ENCODE measurements at regions not wholly inside any gene's neighbourhood (a gene's known extent, or its start where the extent isn't known, plus 50 kb on each side); places are given as distances from the start of the nearest gene placed in this dataset.

DNA sequence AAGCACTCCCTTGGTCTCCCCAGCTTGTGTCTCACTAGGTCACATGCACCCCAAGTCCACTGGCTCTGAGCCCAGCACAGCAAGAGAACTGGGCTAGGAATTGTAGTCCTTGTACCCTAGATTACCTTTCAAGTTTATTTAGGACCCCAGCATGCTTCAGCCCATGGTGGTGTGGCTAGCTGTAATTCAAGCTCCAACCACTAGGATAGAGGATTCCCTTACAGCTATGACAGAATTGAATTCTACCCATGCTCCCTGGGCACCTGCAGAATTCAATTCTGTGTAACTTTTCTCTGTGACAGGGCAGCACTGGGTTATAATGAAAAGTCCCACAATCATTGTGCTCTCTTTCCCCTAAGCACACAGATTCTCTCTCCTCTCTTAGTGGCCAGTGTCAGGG, 253.8 kb upstream of the DMD start:
- H3K27ac ChIP-seq (ENCODE audit: low read depth, low read length) = no peak overlapping the region
- H3K36me3 ChIP-seq (ENCODE audit: insufficient read depth, low read length) = no peaks in the 10 kb centered on the region
- no peaks in the 10 kb centered on the region for H3K4me1 ChIP-seq (ENCODE audit: control insufficient read depth, insufficient read depth, low read length, unreplicated experiment)
- no peaks in the 10 kb centered on the region for H3K27me3 ChIP-seq (ENCODE audit: insufficient read depth, low read length)
- no peaks in the 10 kb centered on the region for H3K79me2 ChIP-seq (ENCODE audit: control insufficient read depth, insufficient read depth, low read length, unreplicated experiment)
- H2AFZ ChIP-seq (ENCODE audit: low read length, unreplicated experiment) = no peak overlapping the region
- no peak overlapping the region for H3K4me3 ChIP-seq (ENCODE audit: low read depth, low read length)

DNA sequence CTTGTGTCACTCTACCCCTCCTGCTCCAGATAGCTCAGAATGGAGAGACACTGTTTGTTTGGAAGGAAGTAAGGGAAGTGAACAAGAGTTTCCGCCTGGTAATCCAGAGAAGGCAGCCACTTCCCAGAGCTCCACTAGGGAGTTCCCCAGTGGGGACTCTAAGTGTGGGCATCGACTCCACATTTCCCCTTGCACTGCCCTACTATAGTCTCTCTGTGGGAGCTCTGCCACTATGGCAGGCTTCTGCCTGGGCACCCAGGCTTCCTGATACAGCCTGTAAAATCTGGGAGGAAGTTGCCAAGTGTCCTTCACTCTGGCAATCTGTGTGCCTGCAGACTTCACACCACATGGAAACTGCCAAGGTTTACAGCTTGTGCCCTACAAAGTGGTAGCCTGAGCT, 245.8 kb upstream of the DMD start:
- Histone ChIP-seq H2AFZ (ENCODE audit: low read length, unreplicated experiment) (no peak overlapping the region), H3K27ac (ENCODE audit: low read depth, low read length) (no peak overlapping the region), H3K36me3 (ENCODE audit: insufficient read depth, low read length) (no peaks in the 10 kb centered on the region), H3K27me3 (ENCODE audit: insufficient read depth, low read length) (no peaks in the 10 kb centered on the region), H3K4me3 (ENCODE audit: low read depth, low read length) (no peak overlapping the region), H3K4me1 (ENCODE audit: control insufficient read depth, insufficient read depth, low read length, unreplicated experiment) (no peaks in the 10 kb centered on the region), H3K79me2 (ENCODE audit: control insufficient read depth, insufficient read depth, low read length, unreplicated experiment) (no peaks in the 10 kb centered on the region)

DNA sequence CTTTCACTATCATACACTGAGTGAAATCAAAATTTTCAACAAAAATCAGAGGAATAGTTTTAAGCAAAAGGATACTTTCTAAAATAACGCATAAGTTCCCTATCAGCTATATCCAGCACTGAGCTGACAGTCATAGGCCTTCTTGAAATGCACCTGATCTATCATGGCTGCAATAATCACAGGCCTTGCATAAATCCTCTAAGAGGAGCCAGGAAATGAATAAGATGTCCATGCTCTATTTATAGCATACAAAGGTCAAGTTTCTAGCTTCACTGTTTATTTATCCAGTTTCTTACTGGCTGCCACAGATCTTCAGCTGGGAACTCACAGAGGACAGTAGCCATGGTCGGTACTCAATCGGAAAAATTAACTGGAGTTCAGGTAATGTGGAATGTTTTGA, 235.9 kb upstream of the DMD start:
- H3K4me3 ChIP-seq (ENCODE audit: low read depth, low read length) = no peak overlapping the region
- no peaks in the 10 kb centered on the region for H3K27me3 ChIP-seq (ENCODE audit: insufficient read depth, low read length)
- H3K79me2 ChIP-seq (ENCODE audit: control insufficient read depth, insufficient read depth, low read length, unreplicated experiment) = no peaks in the 10 kb centered on the region
- no peak overlapping the region for H3K27ac ChIP-seq (ENCODE audit: low read depth, low read length)
- H3K36me3 ChIP-seq (ENCODE audit: insufficient read depth, low read length) = no peaks in the 10 kb centered on the region
- no peak overlapping the region for H2AFZ ChIP-seq (ENCODE audit: low read length, unreplicated experiment)
- no peaks in the 10 kb centered on the region for H3K4me1 ChIP-seq (ENCODE audit: control insufficient read depth, insufficient read depth, low read length, unreplicated experiment)

DNA sequence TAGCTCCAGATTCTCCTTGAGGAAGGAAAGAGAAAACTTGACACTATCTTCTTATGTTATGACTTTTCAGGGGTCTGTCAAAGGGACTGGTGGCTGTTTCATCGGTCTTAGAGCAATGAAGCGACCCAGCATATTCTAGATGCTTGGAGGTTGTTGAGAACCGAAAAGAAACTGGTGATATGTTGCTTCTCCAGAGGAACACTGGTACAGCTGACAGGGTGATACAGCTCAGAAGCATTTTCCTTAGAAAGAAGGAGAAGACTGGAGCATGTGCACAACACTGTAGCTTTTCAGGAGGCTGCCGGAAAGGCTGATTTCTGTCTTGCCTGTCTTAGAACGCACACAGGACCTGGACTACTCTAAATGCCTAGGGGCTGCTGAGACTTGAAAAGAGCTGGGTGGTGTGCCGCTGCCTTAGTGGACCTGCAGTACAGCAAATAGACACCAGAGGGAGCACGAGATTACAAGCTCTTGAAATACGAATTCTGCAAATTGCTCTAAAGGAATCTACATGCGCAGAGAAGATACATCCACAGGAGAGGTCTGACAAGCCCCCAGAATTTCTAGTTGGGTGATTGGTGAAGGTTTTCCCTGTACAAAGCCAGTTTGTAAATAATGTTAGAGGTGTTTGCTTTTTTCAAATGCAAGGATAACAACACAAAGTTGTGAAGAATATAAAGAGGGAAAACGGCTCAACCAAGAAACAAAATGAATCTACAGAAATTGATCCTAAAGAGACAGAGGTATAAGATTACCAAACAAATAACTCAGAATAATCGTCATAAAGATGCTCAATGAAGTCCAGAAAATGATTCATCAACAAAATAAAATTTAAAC, 223.1 kb upstream of the DMD start:
- Histone ChIP-seq H3K27ac (ENCODE audit: low read depth, low read length) (no peak overlapping the region), H2AFZ (ENCODE audit: low read length, unreplicated experiment) (peak overlapping the region; percentile 81), H3K4me1 (ENCODE audit: control insufficient read depth, insufficient read depth, low read length, unreplicated experiment) (no peaks in the 10 kb centered on the region), H3K27me3 (ENCODE audit: insufficient read depth, low read length) (no peaks in the 10 kb centered on the region), H3K79me2 (ENCODE audit: control insufficient read depth, insufficient read depth, low read length, unreplicated experiment) (no peaks in the 10 kb centered on the region), H3K36me3 (ENCODE audit: insufficient read depth, low read length) (no peaks in the 10 kb centered on the region), H3K4me3 (ENCODE audit: low read depth, low read length) (peak overlapping the region; percentile 73)

DNA sequence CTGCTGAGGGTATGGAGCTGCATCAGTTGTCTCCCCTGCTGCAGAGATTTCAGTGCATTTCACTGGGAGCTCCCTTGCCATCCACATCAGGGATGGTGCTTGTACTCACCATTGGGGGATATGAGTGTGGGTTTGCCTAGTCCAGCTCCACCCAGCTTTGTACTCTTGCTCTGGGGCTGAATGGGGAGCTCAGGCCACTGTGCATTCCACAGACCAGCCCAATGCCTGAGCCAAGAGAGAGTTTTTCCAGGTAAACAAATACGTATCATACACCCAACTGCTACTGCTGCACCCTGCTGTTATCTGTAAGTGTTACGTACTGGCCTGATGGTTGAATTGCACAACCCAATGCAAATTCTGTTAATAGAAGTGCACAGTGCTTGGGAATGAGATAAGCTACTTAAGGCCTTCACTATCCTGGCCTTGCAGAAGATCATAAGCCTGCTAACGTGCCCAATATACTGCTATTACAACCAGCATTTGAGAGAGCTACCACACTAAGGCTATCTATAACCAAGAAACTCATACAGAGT, 205.0 kb upstream of the DMD start:
- no peak overlapping the region for H2AFZ ChIP-seq (ENCODE audit: low read length, unreplicated experiment)
- no peaks in the 10 kb centered on the region for H3K79me2 ChIP-seq (ENCODE audit: control insufficient read depth, insufficient read depth, low read length, unreplicated experiment)
- H3K27ac ChIP-seq (ENCODE audit: low read depth, low read length) = no peak overlapping the region
- no peak overlapping the region for H3K4me3 ChIP-seq (ENCODE audit: low read depth, low read length)
- H3K27me3 ChIP-seq (ENCODE audit: insufficient read depth, low read length) = no peaks in the 10 kb centered on the region
- no peaks in the 10 kb centered on the region for H3K4me1 ChIP-seq (ENCODE audit: control insufficient read depth, insufficient read depth, low read length, unreplicated experiment)
- no peaks in the 10 kb centered on the region for H3K36me3 ChIP-seq (ENCODE audit: insufficient read depth, low read length)

DNA sequence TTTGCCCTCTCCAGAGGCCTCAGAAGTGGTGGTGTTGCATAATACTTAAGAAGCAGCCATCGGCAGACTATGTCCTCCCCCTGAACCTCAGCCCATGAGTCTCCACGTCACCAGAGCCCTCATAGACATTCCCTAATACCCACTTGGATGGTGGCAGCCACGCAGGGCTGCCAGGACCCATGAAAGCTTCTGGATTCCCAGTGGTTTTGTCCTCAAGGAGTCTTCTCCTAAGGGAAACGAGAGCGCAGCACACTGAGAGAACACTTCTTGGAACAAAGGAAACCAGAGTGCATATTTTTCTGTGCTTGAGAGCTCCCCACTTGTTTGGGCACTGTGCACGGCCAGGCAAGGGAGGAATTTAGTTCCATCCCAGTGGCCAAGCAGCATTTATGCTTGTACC, 204.1 kb upstream of the DMD start:
- Histone ChIP-seq H3K4me3 (ENCODE audit: low read depth, low read length) (no peak overlapping the region), H3K79me2 (ENCODE audit: control insufficient read depth, insufficient read depth, low read length, unreplicated experiment) (no peaks in the 10 kb centered on the region), H3K4me1 (ENCODE audit: control insufficient read depth, insufficient read depth, low read length, unreplicated experiment) (no peaks in the 10 kb centered on the region)

DNA sequence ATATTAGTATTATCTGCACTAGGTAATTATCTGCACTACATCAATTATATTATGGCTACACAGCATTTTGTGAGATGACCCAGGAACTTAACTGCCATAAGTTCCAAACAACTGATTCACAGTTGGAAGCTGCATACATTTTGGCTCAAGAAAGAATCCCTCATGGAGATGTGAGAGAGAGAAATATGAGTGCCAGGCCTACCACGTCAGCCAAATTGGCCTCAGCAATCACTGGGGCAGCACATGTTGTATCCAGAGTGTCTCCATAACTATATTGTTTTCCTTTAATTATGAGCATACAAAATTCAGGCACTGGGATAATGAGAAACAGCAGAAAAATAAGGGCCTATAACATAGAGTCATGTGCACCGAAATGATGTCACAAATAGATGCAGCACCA, 174.2 kb upstream of the DMD start:
- Histone ChIP-seq H3K79me2 (ENCODE audit: control insufficient read depth, insufficient read depth, low read length, unreplicated experiment) (no peaks in the 10 kb centered on the region), H3K36me3 (ENCODE audit: insufficient read depth, low read length) (no peaks in the 10 kb centered on the region), H3K27ac (ENCODE audit: low read depth, low read length) (no peak overlapping the region), H2AFZ (ENCODE audit: low read length, unreplicated experiment) (no peak overlapping the region), H3K4me3 (ENCODE audit: low read depth, low read length) (no peak overlapping the region), H3K4me1 (ENCODE audit: control insufficient read depth, insufficient read depth, low read length, unreplicated experiment) (no peaks in the 10 kb centered on the region), H3K27me3 (ENCODE audit: insufficient read depth, low read length) (no peaks in the 10 kb centered on the region)

More for the DNA sequence above, 204.1 kb upstream of the DMD start:
- H3K27me3 ChIP-seq (ENCODE audit: insufficient read depth, low read length) = no peaks in the 10 kb centered on the region
- no peaks in the 10 kb centered on the region for H3K36me3 ChIP-seq (ENCODE audit: insufficient read depth, low read length)
- H3K27ac ChIP-seq (ENCODE audit: low read depth, low read length) = no peak overlapping the region
- no peak overlapping the region for H2AFZ ChIP-seq (ENCODE audit: low read length, unreplicated experiment)

DNA sequence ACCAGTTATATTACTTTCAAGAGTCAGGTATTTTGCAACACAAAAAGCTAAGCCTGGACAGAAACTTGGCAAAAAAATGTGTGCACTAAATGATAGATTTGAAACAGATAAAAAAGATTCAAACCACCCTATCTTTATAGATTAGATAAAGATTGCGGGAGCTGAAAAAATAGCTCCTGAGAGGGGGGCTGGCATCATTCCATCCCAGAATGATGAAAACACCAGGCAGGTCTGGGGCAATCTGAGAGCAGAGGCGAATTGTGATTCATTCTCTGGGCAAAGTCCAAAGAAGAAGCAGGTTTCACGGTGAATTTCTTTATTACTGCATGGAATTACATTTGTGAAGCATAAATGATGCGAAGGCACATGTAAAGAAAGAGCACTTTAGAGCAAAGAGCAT, 168.5 kb upstream of the DMD start:
- H3K4me1 ChIP-seq (ENCODE audit: control insufficient read depth, insufficient read depth, low read length, unreplicated experiment) = no peaks in the 10 kb centered on the region
- no peaks in the 10 kb centered on the region for H3K79me2 ChIP-seq (ENCODE audit: control insufficient read depth, insufficient read depth, low read length, unreplicated experiment)
- no peaks in the 10 kb centered on the region for H3K27me3 ChIP-seq (ENCODE audit: insufficient read depth, low read length)
- H3K4me3 ChIP-seq (ENCODE audit: low read depth, low read length) = no peak overlapping the region
- H2AFZ ChIP-seq (ENCODE audit: low read length, unreplicated experiment) = no peak overlapping the region
- H3K27ac ChIP-seq (ENCODE audit: low read depth, low read length) = no peak overlapping the region
- no peaks in the 10 kb centered on the region for H3K36me3 ChIP-seq (ENCODE audit: insufficient read depth, low read length)

DNA sequence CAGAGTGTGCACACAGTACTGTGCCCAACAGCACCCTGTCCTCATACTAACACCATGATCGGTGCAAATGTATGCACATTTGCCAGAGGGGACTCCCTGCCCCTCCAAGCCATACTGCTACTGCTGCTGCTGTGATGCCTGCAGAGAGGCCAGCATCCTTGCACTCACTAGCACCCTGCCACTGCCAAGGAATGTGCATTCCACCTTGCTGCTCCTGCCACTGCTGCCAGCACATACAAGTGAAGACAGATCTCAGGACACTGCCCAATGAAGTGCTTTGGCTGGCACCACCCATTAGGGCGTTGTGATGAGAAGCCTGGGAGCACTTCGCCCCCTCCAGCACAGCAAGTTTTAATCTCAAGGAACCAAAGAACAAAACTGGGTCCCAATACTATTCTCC, 146.3 kb upstream of the DMD start:
- H3K4me3 ChIP-seq (ENCODE audit: low read depth, low read length) = no peak overlapping the region
- H3K4me1 ChIP-seq (ENCODE audit: control insufficient read depth, insufficient read depth, low read length, unreplicated experiment) = no peaks in the 10 kb centered on the region
- no peak overlapping the region for H3K27ac ChIP-seq (ENCODE audit: low read depth, low read length)
- H2AFZ ChIP-seq (ENCODE audit: low read length, unreplicated experiment) = no peak overlapping the region
- H3K36me3 ChIP-seq (ENCODE audit: insufficient read depth, low read length) = no peaks in the 10 kb centered on the region
- no peaks in the 10 kb centered on the region for H3K79me2 ChIP-seq (ENCODE audit: control insufficient read depth, insufficient read depth, low read length, unreplicated experiment)
- H3K27me3 ChIP-seq (ENCODE audit: insufficient read depth, low read length) = no peaks in the 10 kb centered on the region

DNA sequence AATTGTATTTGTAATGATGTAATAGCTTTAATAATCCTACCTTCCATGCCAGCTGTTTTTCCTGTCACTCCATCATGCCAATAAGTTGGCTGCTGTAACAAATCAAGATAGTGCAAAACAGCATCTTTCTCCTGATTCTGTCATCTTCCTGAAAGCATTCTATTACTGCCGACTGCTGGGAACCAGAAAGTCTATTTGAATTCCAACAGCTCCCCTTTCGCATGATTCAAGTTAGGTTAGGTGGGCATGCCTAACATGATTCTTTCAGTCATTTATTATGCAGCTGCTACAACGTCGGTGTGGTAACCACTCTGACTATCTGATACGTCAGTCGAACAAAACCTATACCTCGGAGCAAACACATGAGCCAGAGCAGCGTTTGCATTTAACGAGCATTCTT, 127.9 kb upstream of the DMD start:
- Histone ChIP-seq H3K79me2 (ENCODE audit: control insufficient read depth, insufficient read depth, low read length, unreplicated experiment) (no peaks in the 10 kb centered on the region), H3K36me3 (ENCODE audit: insufficient read depth, low read length) (no peaks in the 10 kb centered on the region), H2AFZ (ENCODE audit: low read length, unreplicated experiment) (peak overlapping the region; percentile 59), H3K27ac (ENCODE audit: low read depth, low read length) (no peak overlapping the region), H3K27me3 (ENCODE audit: insufficient read depth, low read length) (no peaks in the 10 kb centered on the region), H3K4me3 (ENCODE audit: low read depth, low read length) (peak overlapping the region; percentile 73), H3K4me1 (ENCODE audit: control insufficient read depth, insufficient read depth, low read length, unreplicated experiment) (peaks cover 4% of the 10 kb centered on the region)

DNA sequence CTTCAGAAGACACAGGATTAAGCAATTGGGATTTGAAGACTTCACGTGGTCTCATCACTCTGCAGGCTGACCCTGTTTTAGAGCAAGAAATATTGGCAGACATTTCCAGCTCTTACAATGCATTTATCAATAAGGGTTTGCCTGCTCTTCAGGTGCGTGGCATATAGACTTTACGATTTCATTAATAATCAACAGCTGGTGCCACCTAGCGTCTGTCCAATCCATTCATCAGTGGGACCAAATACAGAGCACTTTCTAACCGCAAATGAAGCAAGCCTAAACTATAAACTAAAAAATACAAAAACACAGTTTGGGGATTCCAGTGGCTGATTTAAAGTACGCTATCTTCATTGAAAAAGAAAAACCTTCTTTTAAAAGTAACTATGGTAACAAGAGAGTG, 125.4 kb upstream of the DMD start:
- peak overlapping the region; percentile 68 for H2AFZ ChIP-seq (ENCODE audit: low read length, unreplicated experiment)
- H3K4me3 ChIP-seq (ENCODE audit: low read depth, low read length) = no peak overlapping the region

More for the DNA sequence above, 125.4 kb upstream of the DMD start:
- H3K79me2 ChIP-seq (ENCODE audit: control insufficient read depth, insufficient read depth, low read length, unreplicated experiment) = no peaks in the 10 kb centered on the region
- peaks cover 12% of the 10 kb centered on the region for H3K4me1 ChIP-seq (ENCODE audit: control insufficient read depth, insufficient read depth, low read length, unreplicated experiment)
- H3K27ac ChIP-seq (ENCODE audit: low read depth, low read length) = no peak overlapping the region
- H3K27me3 ChIP-seq (ENCODE audit: insufficient read depth, low read length) = no peaks in the 10 kb centered on the region
- no peaks in the 10 kb centered on the region for H3K36me3 ChIP-seq (ENCODE audit: insufficient read depth, low read length)

Data from ACC112 (cell line).